Activated CD4-positive, alpha-beta T cell treated with anti-CD3 and anti-CD28 coated beads for 24 hours (primary cell): ENCODE measurements at regions not wholly inside any gene's neighbourhood (a gene's known extent, or its start where the extent isn't known, plus 50 kb on each side); places are given as distances from the start of the nearest gene placed in this dataset.

Experiments
- DNase-seq, 2 donors: peaks; one replicate each; pipeline ENCODE4 v3.0.0-alpha.2; 2020; ENCODE audit warnings: low read depth in 2 of 2

DNA sequence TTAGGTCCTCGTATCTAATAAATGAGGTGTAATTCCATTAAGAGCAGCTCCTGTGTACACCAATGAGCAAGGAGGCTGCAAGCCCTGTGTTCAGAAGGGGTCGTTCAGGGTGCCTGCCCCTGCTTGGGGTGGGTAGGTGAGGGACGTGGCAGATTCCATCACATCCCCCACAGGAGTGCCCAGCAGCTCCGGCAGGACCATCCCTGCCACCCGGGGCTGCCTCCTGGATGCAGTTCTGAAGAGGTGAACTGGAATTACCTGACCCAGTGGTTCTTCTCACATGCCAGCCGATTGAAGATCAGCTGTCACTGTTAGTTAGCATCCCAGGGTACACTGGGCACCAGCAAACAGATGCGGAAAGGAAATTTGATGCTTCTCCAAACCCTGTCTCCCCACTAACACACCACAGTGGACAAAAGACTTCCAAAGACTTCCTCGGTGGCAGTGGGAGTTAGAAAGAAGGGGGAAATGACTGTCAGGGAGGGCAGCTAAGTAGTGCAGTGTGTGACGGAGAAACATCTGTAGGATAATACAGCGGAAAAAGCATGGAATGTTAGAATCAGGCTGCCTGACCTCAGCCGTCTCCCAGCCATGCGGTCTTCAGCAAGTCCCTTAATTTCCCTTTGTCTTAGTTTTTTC, 313.6 kb upstream of the ZMIZ1 start:
- no peak for DNase-seq

DNA sequence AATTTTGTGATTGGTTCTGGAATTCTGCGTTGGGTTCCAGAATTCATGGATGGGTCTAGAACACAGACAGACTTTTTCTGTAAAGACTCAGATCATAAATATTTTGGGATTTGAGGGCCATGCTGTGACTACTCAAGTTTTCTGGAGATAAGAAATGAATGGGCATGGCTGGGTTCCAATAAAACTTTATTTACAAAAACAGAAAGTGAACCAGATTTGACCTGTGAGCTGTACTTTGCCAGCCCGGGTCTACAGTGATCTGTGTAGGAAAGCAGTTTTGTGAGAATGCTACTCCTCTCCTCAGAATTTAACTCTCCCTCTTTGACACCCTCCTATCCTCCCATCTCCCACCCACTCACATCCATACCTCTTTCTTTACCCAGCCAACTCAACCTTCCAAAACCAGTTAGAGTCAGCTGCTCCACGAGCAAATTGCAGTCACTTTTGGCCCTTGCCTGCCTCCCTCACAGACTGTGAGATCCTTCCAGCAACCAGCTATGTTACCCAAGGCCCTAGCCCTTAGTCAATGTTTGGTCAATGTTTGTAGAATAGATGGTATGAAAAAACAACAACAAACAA, 312.8 kb upstream of the ZMIZ1 start:
- DNase-seq, result no peak

DNA sequence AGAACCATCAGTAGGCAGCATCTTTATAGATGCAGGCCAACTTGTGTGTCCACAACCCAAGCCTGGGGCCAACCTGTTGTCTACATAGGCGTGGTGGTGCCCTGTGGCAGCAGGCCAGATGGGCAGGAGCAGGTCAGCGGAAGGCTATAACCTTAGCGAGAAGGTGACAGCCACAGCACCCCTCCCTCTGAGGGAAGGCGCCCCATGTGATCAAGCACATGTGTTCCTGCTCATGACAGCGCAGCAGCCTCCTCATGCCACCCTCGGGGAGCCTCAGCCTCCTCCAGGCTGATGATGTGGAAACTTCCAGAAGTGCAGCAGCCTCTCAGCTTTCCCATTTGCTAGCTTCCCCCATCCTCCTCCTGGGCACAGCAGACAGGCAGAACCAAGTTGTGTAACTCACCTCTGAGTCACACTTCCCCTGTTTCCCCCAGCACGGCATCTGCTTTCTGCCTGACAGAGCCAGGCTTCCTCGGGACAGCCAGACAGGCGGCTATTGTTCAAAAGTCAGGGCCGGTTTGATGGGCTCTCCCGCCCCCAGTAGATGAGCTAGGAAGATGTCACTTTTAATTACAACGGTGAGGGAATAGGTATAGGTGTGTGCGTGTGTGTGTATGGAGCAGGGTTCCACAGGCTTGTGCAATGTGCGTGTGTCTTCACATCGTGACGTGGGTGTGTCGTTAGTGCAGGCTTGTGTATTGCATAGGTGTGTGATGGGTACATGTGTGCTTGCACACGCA, 312.0 kb upstream of the ZMIZ1 start:
- DNase-seq, result peak; percentile 7 to 19

DNA sequence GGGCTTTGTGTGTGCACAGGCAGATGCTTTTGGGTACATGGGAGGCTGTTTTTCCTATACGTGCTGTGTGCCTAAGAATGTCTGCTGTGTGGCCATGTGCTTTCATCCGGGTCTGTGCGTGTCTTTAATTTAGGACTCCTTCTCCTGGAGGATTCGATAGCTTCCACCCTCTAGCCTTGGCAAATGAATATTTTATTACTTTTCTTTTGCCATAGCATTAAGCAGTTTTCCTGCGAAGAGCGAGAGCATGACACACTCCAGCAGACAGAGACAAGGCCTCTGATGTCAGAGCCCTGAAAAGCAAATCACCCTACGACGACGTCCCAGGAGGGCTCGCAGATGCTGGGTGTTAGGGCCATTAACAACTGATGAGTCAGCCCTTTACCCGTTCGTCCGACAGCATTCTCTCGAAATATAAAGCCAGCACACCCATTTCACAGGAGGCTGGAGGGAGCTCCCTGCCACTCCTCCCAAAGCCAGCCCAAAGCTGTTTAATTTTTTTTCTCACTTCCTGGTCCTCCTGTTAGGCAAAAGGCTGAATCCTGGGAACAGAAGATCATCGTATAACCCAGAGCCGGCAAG, 311.3 kb upstream of the ZMIZ1 start:
- no peak for DNase-seq

DNA sequence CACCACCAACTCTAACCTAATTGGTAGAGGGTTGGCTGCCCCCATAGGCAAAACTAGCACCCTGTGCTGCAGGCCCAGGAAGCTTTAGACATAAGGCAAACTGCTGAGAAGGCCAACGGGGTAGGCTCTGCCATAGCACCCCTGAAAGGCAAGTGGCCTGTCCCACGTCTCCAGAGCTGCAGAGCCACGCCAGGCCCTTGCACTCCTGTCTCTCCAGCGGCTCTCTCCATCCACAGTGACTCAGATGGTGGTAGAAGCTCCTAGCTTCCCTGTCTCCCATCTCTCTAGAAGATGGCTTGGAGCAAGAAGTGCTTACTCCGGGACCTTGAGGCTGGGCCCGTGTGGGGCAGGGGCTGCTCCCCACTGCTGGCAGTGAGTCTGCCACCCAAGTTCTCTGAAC, 310.6 kb upstream of the ZMIZ1 start:
- no peak for DNase-seq

DNA sequence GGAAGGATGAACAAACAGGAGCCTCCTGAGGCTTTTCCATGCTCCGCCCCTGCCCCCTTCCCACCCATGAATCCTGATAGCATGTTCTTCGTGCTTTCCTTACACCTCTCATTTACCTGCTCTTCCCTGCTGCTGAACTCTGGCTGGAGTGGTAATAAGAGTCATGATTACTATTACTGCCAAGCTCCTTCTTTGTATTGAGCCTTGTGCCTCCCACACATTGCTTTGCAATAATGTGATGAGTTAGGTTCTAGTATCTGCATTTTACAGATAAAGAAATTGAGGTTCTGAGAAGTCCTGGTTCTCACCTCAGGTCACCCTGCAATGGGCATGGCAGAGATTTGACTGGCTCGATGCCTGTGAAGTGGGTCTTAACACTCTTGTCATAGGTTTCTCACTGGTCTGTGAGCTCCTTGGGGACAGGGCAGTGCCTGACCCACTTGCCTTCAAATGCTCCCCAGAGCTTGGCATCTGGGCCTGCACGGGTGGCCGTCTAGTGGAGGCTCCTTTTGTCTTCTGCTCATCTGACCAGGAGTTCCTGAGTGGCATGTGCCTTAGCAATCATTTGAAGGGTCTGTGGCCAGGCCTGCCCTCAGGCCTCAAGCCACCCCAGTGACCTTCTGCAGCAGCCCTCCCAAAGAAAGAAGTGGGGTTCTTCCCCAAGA, 309.2 kb upstream of the ZMIZ1 start:
- no peak for DNase-seq

DNA sequence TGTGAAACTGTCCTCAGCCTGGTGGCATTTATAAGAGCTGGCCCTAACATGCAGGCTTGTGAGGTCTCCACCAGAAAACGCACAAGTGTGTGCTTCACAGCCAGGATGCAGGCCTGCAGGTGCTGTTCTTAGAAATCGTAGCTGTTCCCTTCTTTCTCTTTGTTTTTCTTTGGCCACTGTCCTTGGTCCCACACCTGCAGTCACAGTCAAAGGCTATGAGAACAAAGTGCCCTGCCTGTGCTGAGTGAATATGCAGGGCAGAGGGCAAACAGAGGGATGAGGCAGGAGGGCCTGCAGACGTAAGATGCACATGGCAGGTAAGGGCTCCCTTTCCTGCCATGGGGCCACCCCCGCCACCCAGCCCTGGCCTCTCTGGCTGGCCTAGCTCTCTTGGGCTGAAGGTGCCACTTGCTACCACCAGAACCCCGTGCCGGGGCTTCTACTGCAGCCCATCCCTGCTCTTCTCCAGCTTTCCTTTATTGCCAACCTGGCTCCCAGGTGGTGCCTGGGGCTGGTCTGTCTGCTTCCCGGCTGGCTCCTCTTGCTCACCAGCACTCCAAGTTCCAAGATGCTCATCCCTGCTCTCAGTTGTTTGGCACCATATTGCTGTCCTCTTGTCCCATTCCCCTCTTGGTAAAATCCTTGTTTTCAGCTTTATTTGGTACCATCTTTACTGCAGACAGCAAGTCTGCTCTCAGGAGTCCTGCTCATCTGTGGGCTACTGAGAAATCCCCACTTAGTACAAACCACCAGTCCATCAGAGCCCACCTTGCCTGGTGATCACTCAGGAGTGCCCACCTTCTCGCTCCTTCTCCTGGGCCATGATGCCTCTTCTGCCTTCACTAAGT, 308.1 kb upstream of the ZMIZ1 start:
- DNase-seq, result no peak

DNA sequence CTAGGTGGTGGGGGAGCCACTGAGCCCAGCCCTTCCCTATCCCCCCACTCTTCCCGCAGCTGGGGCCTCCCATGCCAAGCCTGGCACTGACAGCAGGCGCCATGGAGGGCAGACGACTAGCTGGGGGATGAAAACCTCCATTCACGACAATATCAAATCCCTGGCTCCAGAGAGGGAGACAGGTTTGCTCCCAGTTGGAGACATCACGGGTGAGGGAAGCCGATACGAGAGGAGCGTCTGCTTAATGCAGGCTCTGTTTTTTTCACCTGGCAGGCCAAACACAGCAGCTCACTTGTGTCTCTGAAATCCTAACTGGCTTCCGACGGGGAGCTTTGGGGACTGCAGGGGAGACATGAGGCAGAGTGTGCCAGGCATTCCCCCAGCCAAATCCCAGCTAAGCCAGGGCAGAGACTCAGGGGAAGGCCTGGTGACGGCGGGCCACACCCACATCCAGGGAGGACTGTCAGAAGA, 307.4 kb upstream of the ZMIZ1 start:
- DNase-seq, result no peak

DNA sequence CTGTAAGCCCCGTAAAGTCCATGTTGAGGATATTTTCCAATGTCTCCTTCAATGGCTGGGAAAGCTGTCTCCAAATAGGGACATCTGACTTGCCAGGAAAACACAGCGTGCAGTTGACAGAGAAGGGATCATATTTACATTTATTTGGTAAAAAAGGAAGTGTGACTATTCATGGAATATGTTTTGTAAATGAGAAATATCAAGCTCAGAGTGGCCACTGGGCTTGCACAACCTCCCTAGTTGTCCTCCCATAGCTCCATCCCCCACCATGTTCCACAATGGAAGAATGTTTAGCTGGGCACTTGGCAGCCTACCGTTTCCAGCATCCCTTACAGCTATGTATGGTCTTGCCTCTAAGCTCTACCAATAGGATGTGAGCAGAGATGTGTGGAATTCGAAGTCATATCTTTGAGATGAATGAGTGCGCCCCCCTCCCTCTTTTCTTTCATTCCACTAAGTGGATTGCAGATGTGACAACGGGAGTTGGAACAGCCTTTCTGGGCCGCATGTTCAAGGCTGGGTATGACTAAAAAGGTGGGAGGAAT, 306.6 kb upstream of the ZMIZ1 start:
- no peak for DNase-seq

DNA sequence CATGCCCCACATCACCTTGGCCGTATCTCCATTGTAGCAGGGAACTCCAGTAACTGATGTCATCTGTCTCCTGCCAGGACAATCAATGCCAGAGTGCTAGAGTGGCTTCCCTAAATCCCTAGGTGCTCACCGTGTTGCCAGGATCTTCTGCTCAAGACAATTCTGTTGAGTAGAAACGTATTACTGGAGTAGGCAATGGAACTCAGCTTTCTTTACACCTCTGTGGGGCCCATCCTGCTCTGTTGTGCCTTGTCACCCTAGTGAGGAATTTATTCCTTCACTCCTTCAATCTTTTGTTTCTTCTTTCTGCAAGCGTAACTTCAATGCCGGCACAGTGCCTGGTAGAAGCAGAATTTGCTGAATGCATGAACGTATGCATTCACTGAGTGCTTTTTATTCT, 305.5 kb upstream of the ZMIZ1 start:
- DNase-seq, result no peak

DNA sequence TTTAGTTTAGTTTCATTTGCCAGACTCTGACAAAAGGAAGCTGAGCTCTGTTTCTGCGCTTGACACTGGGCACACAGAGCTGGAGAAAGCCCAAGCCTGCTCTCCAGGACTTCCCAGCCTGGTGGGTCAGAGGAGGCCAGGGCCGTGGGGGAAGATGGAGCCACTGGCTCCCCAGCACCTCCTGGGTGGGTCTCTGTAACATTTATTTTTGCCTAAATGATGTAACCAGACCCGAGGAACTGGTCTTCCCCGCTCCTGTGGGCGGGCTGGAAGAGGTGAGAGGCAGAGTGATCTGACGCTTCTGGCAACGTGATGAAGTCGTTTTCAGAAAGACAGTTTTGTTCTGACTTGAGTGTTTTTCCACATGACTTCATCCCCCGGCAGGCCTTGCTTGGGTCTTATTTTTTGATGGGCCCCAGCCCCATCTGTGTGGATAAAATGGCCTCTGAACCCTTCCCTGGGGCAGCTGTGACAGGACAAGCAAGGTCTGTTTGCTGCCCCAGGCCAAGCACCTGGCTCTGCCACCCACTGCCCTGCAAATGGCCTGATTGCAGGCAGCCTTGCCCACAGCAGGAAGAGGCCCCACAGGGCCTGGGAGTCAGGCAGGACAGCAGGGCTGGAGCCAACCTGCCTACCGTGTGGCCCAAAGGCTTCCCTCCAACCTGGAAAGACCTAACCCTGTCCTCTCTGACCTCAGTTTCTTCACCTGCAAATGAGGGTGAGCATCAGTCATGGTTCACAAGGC, 304.9 kb upstream of the ZMIZ1 start:
- peak; percentile 15 for DNase-seq

DNA sequence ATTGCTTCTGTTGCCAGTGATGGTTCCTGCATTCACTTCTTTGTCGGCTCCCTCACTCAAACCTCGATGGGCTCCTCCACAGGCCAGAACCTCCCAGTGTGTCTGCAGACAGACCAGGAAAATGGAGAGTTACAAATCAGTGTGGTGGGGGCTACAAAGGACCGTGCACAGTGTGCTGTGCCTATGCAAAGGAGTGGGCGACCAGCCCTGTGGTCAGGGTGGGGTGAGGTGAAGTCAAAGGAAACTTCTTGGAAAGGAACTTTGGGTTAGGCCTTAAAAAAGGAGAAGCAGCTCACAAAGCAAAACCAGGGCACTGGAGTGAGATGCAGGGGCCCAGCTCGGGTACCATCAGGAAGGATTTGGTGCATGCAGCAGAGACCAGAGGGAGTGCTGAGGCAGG, 304.3 kb upstream of the ZMIZ1 start:
- no peak for DNase-seq

DNA sequence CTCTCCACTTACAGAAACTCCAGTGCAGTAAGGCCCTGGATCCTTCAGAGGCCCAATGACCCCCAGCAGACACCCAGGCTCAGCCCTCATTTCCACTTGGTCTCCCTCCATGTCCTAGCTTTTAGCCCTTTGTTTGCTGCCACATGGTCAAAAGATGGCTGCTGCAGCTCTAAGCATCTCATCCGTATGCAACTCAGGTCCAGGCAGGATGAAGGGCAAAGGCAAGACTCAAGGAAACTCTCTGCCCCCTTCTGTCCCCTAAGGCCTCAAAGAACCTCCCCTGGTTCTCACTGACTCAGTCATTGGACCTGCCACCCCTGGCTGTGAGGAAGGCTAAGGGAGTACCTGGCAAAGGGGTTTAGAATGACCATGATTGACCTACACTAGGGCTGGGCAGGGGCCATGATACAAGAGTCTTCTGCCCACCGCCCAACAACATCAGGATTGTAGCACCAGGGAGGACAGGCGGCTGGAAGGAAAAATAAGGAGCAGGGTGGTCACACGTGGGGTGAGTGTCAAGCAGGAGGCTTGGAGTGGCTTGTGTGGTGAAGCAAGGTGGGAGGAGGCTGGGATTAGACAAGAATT, 303.8 kb upstream of the ZMIZ1 start:
- no peak for DNase-seq

DNA sequence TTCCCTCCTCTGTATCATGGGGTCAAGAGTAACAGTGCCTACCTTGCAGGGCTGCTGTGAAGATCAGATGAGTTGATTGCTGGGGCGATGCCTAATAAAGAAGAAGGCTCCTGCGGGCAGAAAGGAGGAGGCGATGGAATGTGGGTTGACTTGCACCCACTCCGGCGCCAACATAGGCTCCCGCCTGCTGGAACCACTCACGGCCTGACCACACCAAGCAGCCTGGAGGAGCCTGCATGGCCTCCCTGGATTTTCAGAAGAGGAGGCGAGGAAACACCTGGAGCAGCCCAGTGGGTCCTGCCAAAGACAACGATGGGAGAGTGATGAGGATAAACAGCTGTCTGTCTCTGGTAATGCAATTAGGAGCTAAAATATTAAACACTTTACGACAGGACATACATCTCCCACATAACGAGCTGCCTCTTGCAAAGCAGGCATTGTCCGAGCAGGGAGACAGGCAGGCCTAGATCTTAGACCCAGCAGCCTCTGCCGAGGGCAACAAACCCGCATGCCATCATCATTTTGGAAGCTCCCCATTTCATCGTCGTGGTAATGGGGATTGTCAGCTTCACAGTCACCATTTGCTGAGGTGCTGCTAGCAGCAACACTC, 302.9 kb upstream of the ZMIZ1 start:
- DNase-seq, result no peak

DNA sequence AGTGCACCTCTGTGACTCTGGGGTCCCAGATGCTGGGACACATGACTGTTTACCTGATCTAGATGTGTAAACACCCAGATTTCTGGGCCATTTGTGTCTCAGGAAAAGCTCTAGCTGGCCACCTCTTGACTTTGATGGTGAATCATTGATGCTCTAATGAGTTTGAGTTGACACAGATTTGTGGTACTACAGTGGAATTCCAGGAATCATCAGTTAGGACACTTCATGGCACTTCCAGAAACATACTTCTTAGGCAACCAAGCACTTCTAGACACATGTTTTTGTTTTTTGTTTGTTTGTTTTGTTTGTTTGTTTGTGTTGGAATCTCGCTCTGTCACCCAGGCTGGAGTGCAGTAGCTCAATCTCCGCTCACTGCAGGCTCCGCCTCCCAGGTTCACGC, 302.2 kb upstream of the ZMIZ1 start:
- DNase-seq, result no peak

DNA sequence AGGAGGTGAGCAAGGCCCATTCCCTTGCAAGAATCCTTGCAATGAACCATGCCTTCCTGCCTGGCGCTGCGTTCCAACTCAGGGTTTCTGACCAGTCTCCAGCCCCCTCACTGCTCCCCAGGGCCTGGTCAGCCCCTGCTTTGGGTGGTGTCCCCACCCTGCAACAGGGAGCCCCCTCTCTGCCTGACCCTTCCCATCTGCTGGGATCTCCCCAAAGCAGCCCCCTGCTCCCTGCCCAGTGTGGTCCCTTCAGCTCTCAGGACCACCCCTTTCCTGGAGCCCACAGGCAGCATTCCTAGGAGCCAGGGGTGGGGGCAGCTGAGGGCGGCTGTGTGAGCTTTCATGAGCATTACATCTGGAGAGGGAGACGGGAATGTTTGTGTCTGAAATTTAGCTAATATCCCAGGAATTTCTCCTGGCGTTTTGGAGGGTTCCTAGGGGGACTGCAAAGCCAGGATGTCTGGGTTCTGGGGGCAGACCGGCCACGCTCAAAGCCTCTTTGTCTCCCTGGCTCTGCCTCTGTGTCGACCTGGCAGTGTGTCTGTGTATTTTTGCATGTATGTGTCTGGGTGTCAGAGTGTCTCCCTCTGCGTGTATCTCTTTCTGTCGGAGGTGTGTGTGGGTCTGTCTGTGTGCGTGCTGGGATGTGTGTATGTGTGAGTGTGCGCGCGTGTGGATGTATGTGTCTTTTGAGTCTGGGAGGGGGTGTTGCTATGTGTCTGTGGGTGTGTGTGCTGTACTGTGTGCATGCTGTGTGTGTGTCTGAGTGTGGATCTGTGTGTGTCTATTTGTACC, 300.5 kb upstream of the ZMIZ1 start:
- DNase-seq, result no peak

DNA sequence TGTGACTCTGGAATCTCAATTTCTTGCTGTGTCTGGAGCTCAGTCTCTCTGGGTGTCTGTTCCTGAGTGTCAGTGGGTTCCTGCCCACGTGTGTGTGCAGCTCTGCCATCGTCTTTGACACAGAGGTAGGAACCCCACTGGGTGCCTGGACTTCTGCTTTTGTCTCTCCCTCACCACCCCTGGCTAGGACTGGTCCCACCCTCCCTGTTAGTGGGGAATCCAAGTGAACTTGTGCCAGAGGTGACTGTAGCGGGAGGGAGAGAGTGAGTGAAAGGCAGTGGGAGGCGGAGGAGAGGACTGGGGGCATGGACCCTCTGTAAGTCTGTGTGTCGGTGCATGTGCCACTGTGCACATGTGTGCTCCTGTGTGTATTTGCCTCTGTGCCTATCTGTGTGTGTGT, 299.9 kb upstream of the ZMIZ1 start:
- DNase-seq, result no peak

DNA sequence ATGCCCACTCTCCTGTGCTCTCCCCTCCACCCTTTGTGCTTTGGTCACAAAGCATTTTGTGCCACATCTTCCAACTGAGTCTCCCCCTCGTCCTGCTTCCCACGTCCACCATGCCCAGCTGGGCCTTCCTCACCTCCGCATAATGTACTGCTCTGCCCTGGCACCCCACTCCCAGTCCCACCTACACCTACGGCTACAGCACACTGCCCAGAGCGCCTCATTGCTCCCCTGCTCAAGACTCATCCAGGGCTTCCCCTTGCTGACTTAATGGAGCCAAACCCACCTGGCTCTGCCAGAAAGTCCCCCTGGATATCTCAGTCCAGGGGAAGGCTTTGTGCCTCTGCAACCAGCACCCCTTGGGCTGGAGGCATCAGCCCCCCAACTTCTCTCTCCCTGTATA, 299.2 kb upstream of the ZMIZ1 start:
- DNase-seq, result no peak
